ENCODE measurements at regions not wholly inside any gene's neighbourhood (a gene's known extent, or its start where the extent isn't known, plus 50 kb on each side); places are given as distances from the start of the nearest gene placed in this dataset.

DNA sequence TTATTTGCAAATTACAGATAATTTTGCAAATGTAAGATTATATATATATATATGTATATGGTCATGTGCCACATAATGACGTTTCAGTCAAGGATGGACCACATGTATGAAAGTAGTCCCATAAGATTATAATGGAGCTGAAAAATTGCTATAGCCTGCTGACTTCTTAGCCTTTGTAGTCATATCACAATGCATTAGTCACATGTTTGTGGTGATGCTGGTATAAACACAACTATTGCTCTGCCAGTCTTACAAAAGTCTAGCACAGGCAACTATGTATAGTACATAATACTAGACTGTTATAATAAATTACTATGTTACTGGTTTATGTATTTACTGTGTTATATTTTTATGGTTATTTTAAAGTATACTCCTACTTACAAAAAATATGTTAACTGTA is 444.3 kb downstream of the KCNJ2 start:
- TF ChIP-seq TCF7 (CRISPR knock-in tag; IDR thresholded peaks at IDR 0.05; ENCODE audit: low read depth) (no peak), CTCF (IDR thresholded peaks at IDR 0.05) (no peak), E2F1 (CRISPR knock-in tag; IDR thresholded peaks at IDR 0.05) (no peak), ZNF423 (CRISPR knock-in tag; IDR thresholded peaks at IDR 0.05) (no peak), ZNF121 (CRISPR knock-in tag; IDR thresholded peaks at IDR 0.05) (no peak)
- TF ChIP-seq, protein P1, sequence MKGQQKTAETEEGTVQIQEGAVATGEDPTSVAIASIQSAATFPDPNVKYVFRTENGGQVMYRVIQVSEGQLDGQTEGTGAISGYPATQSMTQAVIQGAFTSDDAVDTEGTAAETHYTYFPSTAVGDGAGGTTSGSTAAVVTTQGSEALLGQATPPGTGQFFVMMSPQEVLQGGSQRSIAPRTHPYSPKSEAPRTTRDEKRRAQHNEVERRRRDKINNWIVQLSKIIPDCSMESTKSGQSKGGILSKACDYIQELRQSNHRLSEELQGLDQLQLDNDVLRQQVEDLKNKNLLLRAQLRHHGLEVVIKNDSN (CRISPR knock-in tag; IDR thresholded peaks at IDR 0.05), result no peak
